ENCODE measurements at regions not wholly inside any gene's neighbourhood (a gene's known extent, or its start where the extent isn't known, plus 50 kb on each side); places are given as distances from the start of the nearest gene placed in this dataset.
A peak's percentile ranks its signal among the peaks of the same experiment; 100 is the strongest.

- no peak for DNase-seq
Measured at GRCh38 chr6:18785810-18786490, 398.8 kb downstream of the RNF144B start.

- peak; percentile 37 for DNase-seq
Measured at GRCh38 chr6:18792866-18793265, 405.7 kb downstream of the RNF144B start.

DNA sequence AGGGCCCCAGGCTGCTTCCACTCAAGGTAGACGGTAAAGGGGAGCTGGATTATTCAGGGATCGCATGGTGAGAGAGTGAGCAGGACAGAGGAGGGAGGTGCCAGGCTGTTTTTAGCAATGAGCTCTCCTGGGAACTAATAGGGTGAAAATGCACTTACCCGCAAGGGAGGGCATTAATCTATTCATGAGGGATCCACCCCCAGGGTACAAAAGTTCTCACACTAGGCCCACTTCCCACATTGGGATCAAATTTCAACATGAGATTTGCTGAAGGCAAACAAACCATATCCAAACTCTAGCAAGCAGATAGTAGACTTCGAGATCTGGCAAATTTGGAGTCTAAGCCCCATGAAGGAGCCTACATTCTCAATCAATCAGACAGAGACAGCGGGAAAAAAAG, 408.6 kb downstream of the RNF144B start:
- DNase-seq: no peak

- no peak for DNase-seq
Measured at GRCh38 chr6:18820725-18821124, 433.6 kb downstream of the RNF144B start.

DNA sequence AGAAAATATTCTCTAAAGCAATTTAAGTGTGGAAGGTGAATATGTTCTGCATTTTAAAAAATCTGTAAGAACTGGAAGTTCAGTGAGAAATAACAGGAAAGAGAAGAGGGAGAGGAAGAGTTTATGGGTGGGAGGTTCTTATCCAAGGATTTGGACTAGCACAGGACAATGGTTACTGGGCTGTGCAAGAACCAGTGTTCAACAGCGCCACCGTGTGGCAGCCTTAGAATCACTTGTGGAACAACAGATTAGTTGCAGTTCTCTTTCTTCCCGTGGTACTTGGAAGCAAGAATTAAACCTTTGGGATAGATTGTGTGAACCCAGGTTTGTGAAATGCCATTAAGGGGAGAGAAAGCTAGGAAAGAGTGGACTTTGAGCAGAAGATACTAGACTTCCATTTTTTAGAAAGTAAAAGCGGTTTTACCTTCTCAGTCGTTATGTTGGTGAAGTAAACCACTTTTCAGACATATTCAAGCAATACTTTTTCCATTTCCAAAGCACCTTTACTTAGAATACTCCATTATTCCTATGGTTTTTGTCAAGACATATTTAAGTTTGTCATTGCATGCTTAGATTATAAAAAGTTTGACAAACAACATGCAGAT, 436.7 kb downstream of the RNF144B start:
- DNase-seq: no peak

DNA sequence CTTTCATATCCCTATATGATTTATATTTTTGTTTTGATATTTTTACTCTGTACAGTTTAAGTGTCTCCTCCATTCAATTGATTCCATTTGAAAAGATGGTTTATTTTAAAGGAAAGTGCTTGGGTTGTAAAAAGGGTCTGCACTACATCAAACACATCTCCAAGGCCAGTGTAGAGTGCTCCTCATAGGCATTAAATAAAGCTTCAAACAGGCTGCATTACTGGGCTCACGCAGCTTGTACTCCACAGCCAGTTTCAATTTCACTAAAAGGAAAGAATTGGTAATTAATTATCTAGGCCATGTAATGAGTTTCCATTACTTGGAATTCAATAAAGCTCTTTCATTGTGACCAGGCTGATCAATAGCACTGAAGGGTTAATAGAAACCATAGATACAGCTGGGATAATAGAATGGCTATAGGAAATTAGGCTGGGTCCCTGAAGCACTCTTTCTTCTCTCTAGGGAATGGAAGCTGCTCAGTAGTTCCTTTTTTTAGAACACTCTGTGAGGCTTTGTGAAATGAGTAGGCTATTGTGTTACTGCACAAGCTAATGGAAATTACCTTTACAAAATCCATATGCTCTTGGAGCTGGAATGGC, 442.2 kb downstream of the RNF144B start:
- no peak for DNase-seq

DNA sequence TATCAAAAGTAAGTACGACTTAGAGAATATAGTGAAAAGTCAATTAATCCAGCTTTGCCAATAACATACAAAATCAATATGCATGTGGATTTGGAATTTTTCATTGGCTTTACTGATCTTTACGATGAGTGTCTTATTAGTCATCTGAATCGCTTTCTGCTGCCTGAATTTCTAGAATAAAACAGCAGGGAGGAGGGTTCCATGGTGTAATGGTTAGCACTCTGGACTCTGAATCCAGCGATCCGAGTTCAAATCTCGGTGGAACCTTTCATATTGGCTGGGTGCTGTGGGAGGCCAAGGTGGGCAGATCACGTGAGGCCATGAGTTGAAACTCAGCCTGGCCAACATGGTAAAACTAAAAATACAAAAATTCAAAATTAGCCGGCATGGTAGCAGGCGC, 448.8 kb downstream of the RNF144B start:
- DNase-seq: no peak

GRCh38 chr6:18837013-18837412, 449.9 kb downstream of the RNF144B start:
- no peak for DNase-seq

DNA sequence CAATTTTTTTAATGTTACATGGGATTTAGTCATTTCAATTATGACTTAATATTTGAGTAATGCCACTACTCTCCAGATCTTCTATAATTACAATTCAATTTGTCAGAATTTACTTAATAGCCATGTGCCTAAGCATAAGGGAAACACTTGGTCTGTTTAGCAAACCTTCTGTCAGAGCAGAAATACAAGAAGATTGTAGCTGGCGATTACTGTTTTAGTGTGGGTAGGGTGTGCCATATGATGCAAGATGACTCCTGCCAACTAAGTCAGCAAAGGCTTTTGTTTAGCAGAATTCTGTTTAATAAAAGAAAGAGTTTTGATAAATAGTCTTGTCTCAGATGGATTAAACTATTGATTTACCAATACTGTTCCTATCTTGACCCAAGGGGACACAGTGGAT, 455.4 kb downstream of the RNF144B start:
- DNase-seq: no peak

- DNase-seq: no peak
Measured at GRCh38 chr6:18845896-18846295, 458.7 kb downstream of the RNF144B start.

DNA sequence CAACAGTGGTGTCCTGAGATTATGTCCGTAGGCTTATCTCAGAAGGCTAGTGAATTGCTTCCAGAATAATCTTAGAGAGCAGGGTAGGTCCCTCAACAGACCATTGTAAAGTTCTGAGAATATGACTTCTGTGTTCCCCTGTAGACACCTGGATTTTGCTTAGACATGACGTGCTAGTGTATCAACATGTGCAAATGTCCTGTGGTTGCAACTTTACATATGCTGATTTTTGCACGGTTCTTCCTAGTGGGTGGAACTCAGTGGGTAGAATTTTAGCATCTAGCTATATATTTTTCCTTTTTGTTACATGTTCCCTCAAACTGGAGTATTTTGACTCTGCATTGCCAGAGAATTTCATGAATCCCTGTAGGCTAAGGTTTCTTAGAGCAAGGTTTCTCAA, 459.2 kb downstream of the RNF144B start:
- no peak for DNase-seq

DNA sequence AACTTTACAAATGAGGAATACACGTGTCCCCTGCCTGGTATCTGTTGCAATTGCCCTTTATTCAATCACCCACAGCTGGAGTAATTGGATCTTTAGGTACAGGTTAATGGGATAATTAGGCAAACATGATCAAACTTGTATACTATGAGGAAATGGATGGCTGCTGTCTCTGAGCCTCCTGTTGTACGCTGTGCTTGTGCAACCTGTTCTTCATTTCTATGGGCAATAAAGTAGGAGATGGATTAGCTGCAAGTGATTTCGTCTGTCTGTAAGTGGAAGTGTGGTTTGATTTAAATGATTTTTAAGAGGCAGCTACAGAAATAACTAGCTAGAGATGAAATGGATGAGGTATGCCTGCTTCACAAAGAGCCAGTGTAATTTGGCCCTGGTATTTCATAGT, 474.1 kb downstream of the RNF144B start:
- DNase-seq: peak; percentile 28

DNA sequence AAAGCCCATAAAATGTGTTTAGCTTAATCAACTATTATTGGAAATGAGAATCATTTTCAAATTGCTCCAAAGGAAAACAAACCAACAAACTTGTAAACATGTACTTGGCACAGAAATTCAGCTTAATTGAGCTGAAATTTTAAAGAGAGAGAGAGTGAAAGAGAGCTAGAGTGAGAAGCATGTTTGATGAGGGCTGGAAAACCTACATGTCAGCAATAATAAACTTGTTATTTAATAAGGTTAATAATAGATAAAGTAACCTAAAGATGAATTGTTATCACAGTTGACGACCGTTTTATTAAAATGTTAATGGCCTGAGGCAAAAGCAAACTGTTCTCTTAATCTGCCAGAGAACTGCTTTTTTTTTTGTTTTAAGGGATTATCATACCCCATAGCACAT, 496.1 kb downstream of the RNF144B start:
- no peak for DNase-seq

DNA sequence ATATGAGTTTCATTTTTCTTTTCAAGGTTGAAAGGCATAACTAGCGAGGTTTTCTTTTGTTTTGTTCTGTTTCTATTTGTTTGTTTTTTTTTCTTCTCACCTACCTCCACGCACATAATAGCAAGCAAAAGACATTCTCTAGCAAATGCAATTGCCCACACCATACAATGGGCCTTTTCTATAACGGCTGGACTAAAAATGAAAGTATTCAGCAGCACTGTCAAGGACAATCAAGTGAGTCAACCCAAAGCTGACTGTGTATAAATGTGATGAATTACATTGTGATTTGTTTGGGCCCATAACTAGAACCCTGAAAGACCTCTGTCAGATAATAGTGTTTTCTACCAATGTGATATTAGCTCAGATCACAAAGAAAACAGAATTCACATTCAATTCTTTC, 496.7 kb downstream of the RNF144B start:
- DNase-seq: no peak

DNA sequence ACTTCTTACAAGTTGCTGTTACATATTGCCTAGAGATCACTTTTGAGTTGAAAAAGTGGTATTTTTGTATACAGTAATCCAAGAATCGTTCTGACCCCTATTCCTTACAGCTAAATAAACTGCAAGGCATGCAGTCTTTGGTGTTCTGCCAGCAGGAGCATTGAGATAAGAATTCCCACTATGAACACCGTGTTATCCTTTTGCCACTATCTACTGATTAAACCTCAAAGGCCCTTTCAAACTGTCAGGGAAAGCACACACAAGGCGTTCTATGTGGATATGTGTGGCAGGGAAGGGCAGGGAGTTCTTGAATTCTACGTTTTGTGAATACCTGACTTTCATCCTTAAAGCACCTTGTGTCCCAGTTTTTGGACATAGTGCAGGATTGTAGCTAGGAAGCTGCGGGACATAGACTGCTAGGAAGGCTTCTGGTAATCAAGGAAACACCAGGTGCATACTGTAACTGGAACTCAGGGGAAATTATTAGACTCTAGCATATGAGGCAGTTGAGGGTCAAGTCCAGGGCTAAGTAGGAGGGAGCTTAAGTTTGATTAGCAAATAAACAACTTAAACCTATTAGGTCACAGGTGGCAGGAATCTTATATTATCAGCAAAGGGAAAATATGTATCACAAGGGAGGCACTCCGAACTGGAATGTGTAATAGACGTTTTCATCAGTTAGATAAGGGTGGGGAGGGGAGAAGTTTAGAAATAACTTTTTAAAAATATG, 506.6 kb downstream of the RNF144B start:
- DNase-seq: no peak

DNA sequence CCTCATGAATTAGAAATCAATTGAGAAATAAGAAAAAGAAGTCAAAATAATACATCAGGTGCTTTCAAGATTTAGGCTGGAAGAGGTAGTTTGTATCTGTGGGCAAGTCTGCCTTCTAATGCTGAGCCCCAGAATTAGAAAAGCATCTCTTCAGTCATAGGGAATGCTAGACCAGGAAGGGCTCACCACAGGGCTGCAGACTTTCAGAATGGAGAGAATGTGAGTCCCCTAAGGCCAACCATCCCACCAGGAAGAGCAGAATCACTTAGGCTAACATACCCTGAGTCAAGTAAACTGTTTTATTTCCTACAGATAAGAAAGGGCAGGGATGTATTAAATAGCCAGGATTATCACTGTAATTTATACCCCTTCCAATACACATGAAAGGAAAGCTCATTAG, 510.2 kb downstream of the RNF144B start:
- DNase-seq: no peak

- DNase-seq: no peak
Measured at GRCh38 chr6:18904681-18905080, 517.5 kb downstream of the RNF144B start.

DNA sequence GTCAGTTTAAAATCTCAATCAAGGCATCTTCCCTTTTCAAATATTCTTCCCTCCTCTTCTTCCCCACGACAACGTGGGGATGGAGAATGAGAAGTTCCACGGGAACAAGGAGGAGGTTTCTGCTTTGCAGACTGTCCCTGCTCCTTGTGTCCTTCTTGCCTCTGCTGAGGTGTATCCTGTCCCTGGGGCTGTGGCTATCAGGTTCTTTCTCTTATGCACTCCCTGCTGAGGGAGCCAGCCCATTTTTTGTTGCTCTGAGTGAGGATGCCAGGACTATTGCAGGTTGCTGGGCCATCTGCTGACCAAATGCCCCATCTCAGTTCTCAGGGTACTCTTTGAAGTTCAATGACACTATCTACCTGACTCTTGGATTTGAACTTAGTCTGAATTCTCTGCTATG, 533.6 kb downstream of the RNF144B start:
- no peak for DNase-seq

DNA sequence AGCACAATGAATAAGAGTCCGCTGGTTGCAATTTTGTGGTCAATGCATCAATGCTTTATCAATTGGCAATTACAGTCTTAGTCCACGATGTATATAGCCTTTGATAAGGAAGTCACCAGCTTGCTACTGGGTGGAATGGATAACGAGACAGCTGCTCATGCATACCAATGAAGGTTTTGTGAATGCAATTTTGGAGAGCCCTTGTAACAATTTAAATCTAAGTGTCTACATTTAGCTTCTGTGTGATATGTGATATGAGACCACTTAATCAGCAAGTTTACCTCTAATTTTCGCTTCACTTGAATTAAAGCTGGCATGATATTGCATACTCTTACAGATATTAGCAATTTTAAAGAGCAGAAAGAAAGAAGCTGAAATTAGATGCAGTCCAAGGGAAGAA, 543.9 kb downstream of the RNF144B start:
- no peak for DNase-seq

DNA sequence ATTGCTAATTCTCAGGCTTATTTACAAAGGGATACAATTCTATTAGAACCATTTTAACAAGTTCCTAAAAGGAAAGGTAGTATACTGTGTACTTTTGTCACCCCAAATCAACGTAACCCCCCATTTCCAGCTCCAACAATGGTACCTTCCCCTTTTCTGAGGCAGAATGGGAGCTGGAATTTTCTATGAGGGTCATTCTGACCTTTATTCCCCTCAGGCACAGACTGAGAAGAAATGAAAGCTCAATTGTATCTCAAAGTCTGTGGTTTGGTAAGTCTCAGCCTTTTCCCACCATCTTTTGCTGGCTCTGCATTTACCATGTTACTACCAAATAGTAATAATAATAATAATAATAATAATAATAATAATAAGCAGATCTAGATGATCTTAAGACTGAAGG, 571.0 kb downstream of the RNF144B start:
- DNase-seq: no peak

DNA sequence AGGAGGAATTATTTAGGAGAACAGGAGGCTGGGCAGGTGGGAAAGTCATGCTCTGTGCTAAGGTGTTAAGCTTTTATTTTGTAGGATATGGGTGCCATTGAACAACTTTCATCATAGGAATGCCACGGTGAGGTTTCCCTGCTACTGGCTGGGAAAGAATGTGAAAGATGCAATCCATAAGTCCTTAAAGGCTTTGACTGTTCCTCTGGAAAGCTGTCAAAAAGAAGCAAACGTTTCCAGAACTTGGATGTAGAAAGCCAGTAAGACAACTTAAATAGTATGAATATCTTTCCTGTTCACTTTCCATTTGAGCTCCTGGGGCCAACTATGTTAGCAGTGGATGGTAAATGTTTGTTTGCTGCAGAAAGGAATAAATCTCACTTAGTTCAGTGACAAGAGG, 574.4 kb downstream of the RNF144B start:
- DNase-seq: no peak

- no peak for DNase-seq
Measured at GRCh38 chr6:18962361-18962905, 575.3 kb downstream of the RNF144B start.

DNA sequence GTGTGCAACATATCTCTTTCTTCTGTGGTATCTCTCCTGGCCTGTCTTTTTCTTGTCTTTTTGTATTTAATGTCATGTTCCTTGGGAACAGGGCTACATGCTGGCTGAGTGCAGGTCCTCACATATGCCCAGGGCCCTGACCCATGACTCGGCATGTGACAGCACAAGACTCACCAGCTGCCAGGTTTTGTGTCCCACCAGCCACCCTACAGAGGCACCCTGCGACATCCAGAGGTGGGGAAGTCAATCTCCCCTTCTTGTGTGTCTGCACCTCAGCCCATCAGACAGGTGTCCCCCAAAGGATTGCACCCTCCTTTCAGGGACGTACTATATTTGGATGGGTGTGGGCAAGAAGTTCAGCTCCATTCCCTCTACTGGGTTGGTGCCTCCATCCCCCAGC, 576.3 kb downstream of the RNF144B start:
- DNase-seq: no peak

DNA sequence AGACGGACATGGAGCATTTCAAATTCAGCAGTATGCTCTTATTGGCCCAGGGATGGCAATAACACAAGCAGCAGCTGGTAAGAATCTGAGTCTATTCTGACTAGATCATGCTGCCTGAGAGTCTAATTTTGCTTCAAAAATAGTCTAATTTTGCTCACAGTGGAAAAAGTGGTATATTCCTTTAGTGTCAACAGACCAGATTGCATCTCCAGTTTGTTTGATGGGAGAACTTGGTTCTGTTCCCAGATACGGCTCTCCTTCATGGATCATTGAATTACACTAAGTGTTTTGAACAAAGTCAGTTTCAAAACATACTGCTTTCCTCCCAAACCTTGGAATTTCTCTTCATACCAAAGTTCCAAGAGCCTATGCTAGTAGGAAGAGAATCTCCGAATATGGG, 586.1 kb downstream of the RNF144B start:
- DNase-seq: no peak

Data from NCI-H774 (cell line).